Panc1 (cell line): ENCODE measurements at regions not wholly inside any gene's neighbourhood (a gene's known extent, or its start where the extent isn't known, plus 50 kb on each side); places are given as distances from the start of the nearest gene placed in this dataset.

Source experiments
- POLR2AphosphoS5 ChIP-seq: IDR thresholded peaks from 2 replicates; pipeline ENCODE4 v1.6.1; 2012; ENCODE audit warnings: mild to moderate bottlenecking, low read depth, low read length, moderate library complexity
- TF ChIP-seq, protein P1 (sequence below), 2 experiments: IDR thresholded peaks; 2 replicates each; pipeline ENCODE4 v1.6.1; 2011 to 2012; ENCODE audit warnings: low read depth in 2 of 2, control low read depth in 1 of 2, low read length in 1 of 2, mild to moderate bottlenecking in 1 of 2, moderate library complexity in 1 of 2; ENCODE audit not compliant: insufficient read depth in 1 of 2
- TF ChIP-seq, protein P2 (sequence below): fragments of 450-650 bp; IDR thresholded peaks from 2 replicates; pipeline ENCODE4 v1.5.1; 2017; ENCODE audit warnings: mild to moderate bottlenecking

GRCh38 chr14:58762629-58763028, 124.9 kb downstream of the DACT1 start:
- TF ChIP-seq, protein P1, sequence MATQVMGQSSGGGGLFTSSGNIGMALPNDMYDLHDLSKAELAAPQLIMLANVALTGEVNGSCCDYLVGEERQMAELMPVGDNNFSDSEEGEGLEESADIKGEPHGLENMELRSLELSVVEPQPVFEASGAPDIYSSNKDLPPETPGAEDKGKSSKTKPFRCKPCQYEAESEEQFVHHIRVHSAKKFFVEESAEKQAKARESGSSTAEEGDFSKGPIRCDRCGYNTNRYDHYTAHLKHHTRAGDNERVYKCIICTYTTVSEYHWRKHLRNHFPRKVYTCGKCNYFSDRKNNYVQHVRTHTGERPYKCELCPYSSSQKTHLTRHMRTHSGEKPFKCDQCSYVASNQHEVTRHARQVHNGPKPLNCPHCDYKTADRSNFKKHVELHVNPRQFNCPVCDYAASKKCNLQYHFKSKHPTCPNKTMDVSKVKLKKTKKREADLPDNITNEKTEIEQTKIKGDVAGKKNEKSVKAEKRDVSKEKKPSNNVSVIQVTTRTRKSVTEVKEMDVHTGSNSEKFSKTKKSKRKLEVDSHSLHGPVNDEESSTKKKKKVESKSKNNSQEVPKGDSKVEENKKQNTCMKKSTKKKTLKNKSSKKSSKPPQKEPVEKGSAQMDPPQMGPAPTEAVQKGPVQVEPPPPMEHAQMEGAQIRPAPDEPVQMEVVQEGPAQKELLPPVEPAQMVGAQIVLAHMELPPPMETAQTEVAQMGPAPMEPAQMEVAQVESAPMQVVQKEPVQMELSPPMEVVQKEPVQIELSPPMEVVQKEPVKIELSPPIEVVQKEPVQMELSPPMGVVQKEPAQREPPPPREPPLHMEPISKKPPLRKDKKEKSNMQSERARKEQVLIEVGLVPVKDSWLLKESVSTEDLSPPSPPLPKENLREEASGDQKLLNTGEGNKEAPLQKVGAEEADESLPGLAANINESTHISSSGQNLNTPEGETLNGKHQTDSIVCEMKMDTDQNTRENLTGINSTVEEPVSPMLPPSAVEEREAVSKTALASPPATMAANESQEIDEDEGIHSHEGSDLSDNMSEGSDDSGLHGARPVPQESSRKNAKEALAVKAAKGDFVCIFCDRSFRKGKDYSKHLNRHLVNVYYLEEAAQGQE (IDR thresholded peaks at IDR 0.05; ENCODE audit: insufficient read depth in 1 of 2, low read depth in 2 of 2, low read length in 1 of 2) = no peak
- TF ChIP-seq, protein P2, sequence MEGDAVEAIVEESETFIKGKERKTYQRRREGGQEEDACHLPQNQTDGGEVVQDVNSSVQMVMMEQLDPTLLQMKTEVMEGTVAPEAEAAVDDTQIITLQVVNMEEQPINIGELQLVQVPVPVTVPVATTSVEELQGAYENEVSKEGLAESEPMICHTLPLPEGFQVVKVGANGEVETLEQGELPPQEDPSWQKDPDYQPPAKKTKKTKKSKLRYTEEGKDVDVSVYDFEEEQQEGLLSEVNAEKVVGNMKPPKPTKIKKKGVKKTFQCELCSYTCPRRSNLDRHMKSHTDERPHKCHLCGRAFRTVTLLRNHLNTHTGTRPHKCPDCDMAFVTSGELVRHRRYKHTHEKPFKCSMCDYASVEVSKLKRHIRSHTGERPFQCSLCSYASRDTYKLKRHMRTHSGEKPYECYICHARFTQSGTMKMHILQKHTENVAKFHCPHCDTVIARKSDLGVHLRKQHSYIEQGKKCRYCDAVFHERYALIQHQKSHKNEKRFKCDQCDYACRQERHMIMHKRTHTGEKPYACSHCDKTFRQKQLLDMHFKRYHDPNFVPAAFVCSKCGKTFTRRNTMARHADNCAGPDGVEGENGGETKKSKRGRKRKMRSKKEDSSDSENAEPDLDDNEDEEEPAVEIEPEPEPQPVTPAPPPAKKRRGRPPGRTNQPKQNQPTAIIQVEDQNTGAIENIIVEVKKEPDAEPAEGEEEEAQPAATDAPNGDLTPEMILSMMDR = no peak
- no peak for TF ChIP-seq POLR2AphosphoS5
